ENCODE measurements at regions not wholly inside any gene's neighbourhood (a gene's known extent, or its start where the extent isn't known, plus 50 kb on each side); places are given as distances from the start of the nearest gene placed in this dataset.

- Histone ChIP-seq H3K18ac (ENCODE audit: insufficient read length, low read depth, low read length) (no peak overlapping the region), H3K56ac (ENCODE audit: insufficient read length, low read depth, low read length) (no peak overlapping the region), H3K27ac (ENCODE audit: insufficient read length, low read depth, low read length) (no peak overlapping the region), H3K27me3 (ENCODE audit: insufficient read depth, low read length) (no peaks in the 10 kb centered on the region), H2BK5ac (ENCODE audit: insufficient read length, low read length) (no peak overlapping the region), H3K4ac (ENCODE audit: low read depth, low read length) (no peak overlapping the region), H2BK120ac (ENCODE audit: low read depth, low read length, poor library complexity, severe bottlenecking) (no peak overlapping the region), H3K79me2 (ENCODE audit: insufficient read depth, low read length) (no peaks in the 10 kb centered on the region), H3K23me2 (ENCODE audit: insufficient read length, low read depth, low read length, poor library complexity, severe bottlenecking) (no peaks in the 10 kb centered on the region), H4K20me1 (ENCODE audit: control insufficient read depth, insufficient read depth, insufficient read length) (no peaks in the 10 kb centered on the region), H3K14ac (ENCODE audit: insufficient read depth, low read length) (no peak overlapping the region), H3T11ph (ENCODE audit: low read length) (no peak overlapping the region), H4K5ac (ENCODE audit: insufficient read length, low read depth, low read length) (no peak overlapping the region), H4K91ac (ENCODE audit: insufficient read length, low read depth, low read length) (no peak overlapping the region), H2BK12ac (ENCODE audit: insufficient read length, low read depth, low read length) (no peak overlapping the region), H4K8ac (replicated peaks; ENCODE audit: insufficient read length, low read depth, low read length) (no peak overlapping the region), H3K9me3 (ENCODE audit: control insufficient read depth, low read depth, low read length) (no peaks in the 10 kb centered on the region), H2AFZ (ENCODE audit: low read length) (no peak overlapping the region), H3K4me1 (ENCODE audit: insufficient read depth, low read length) (0 out of 2 replicates have a peak, but pooled peaks cover 3% of the 10 kb centered on the region), H2AK5ac (ENCODE audit: insufficient read length, low read length) (no peak overlapping the region), H3K9ac (ENCODE audit: extremely low read depth, insufficient read length, low read length) (no peak overlapping the region), H2BK15ac (ENCODE audit: low read depth, low read length) (no peak overlapping the region), H3K23ac (ENCODE audit: insufficient read length, low read depth, low read length) (no peak overlapping the region), H3K79me1 (ENCODE audit: insufficient read depth, low read depth, low read length, poor library complexity, severe bottlenecking) (no peaks in the 10 kb centered on the region), H2BK20ac (ENCODE audit: low read depth, low read length, poor library complexity, severe bottlenecking) (no peak overlapping the region), H3K4me2 (ENCODE audit: insufficient read depth, insufficient read length, low read length) (no peak overlapping the region)
- H3K27ac Mint-ChIP-seq, result no peak overlapping the region
- no peaks in the 10 kb centered on the region for H3K36me3 Mint-ChIP-seq (ENCODE audit: insufficient read depth in 1 of 3, low read depth in 3 of 3)
- H3K4me1 Mint-ChIP-seq, result peaks cover 3 to 4% of the 10 kb centered on the region in 2 experiments; a peak in 3 of 4 replicates
- H3K4me3 Mint-ChIP-seq, result no peak overlapping the region
- H3K27me3 Mint-ChIP-seq (ENCODE audit: low read depth), result no peaks in the 10 kb centered on the region
- no peak for DNase-seq
- TF ChIP-seq CTCF (conservative IDR thresholded peaks at IDR 0.05), result no peak
- no peaks in the 10 kb centered on the region for H3K9me3 Mint-ChIP-seq
Measured at GRCh38 chr4:62279689-62280088, 1079.6 kb downstream of the ADGRL3 start.

Measured in H9 (cell line).